Mesenchymal stem cell (in vitro differentiated cells and primary cell): ENCODE measurements at regions not wholly inside any gene's neighbourhood (a gene's known extent, or its start where the extent isn't known, plus 50 kb on each side); places are given as distances from the start of the nearest gene placed in this dataset.

Experiments
- DNase-seq: peaks from one replicate; pipeline ENCODE4 v3.0.0-alpha.2; 2013
- H2AFZ ChIP-seq: one replicate; pipeline ENCODE4 v1.6.1; 2013; ENCODE audit warnings: low read depth, mild to moderate bottlenecking, control low read depth, inconsistent platforms, low read length, moderate library complexity
- H2AK5ac ChIP-seq: 2 replicates; pipeline ENCODE4 v1.6.1; 2013; ENCODE audit warnings: low read length, moderate library complexity, mild to moderate bottlenecking, inconsistent platforms; ENCODE audit not compliant: severe bottlenecking
- H2BK120ac ChIP-seq: one replicate; pipeline ENCODE4 v1.6.1; 2013; ENCODE audit warnings: low read depth, mild to moderate bottlenecking, inconsistent platforms, low read length, moderate library complexity
- H2BK12ac ChIP-seq, 2 experiments: one replicate each; pipeline ENCODE4 v1.6.1; 2013; ENCODE audit warnings: inconsistent platforms in 2 of 2, low read length in 2 of 2, mild to moderate bottlenecking in 2 of 2, moderate library complexity in 2 of 2, control low read depth in 1 of 2
- H2BK15ac ChIP-seq: one replicate; pipeline ENCODE4 v1.6.1; 2013; ENCODE audit warnings: mild to moderate bottlenecking, low read depth, inconsistent platforms; ENCODE audit not compliant: poor library complexity, severe bottlenecking
- H2BK5ac ChIP-seq: 2 replicates; pipeline ENCODE4 v1.6.1; 2013; ENCODE audit warnings: low read depth, mild to moderate bottlenecking, low read length, control low read depth, inconsistent platforms; ENCODE audit not compliant: poor library complexity, severe bottlenecking
- H3K14ac ChIP-seq, 2 experiments: one replicate each; pipeline ENCODE4 v1.6.1; 2013; ENCODE audit warnings: inconsistent platforms in 2 of 2, low read length in 2 of 2, control low read depth in 1 of 2, mild to moderate bottlenecking in 1 of 2, moderate library complexity in 1 of 2
- H3K18ac ChIP-seq, 2 experiments: one replicate each; pipeline ENCODE4 v1.6.1; 2013; ENCODE audit warnings: inconsistent platforms in 2 of 2, low read length in 2 of 2, control low read depth in 1 of 2, low read depth in 1 of 2, mild to moderate bottlenecking in 1 of 2
- H3K23ac ChIP-seq, 2 experiments: one replicate each; pipeline ENCODE4 v1.6.1; 2013; ENCODE audit warnings: inconsistent platforms in 2 of 2, low read length in 2 of 2, mild to moderate bottlenecking in 2 of 2, moderate library complexity in 2 of 2, control low read depth in 1 of 2
- H3K27ac ChIP-seq: 2 replicates; pipeline ENCODE4 v1.5.1; 2013; ENCODE audit warnings: mild to moderate bottlenecking, moderate library complexity, low read length, control low read depth, inconsistent platforms; ENCODE audit not compliant: poor library complexity, severe bottlenecking
- H3K27me3 ChIP-seq, 2 experiments: 2 replicates each; pipeline versions ENCODE4 v1.6.1 to v1.7.0; 2013; ENCODE audit warnings: low read length in 2 of 2, mild to moderate bottlenecking in 2 of 2, moderate library complexity in 2 of 2, control low read depth in 1 of 2, inconsistent platforms in 1 of 2; ENCODE audit not compliant: control insufficient read depth in 1 of 2, insufficient read depth in 1 of 2
- H3K36me3 ChIP-seq, 2 experiments: 2 replicates each; pipeline versions ENCODE4 v1.6.1 to v1.7.0; 2013; ENCODE audit warnings: low read length in 2 of 2, control low read depth in 1 of 2, inconsistent platforms in 1 of 2, low read depth in 1 of 2, mild to moderate bottlenecking in 1 of 2; ENCODE audit not compliant: insufficient read depth in 2 of 2, control insufficient read depth in 1 of 2
- H3K4ac ChIP-seq, 2 experiments: one replicate each; pipeline ENCODE4 v1.6.1; 2013; ENCODE audit warnings: inconsistent platforms in 2 of 2, low read length in 2 of 2, mild to moderate bottlenecking in 2 of 2, moderate library complexity in 2 of 2, control low read depth in 1 of 2, low read depth in 1 of 2
- H3K4me1 ChIP-seq: 2 replicates; pipeline ENCODE4 v1.6.1; 2013; ENCODE audit warnings: low read depth, low read length, control low read depth; ENCODE audit not compliant: control insufficient read depth, insufficient read depth
- H3K4me2 ChIP-seq: 2 replicates; pipeline ENCODE4 v1.6.1; 2013; ENCODE audit warnings: low read length, mild to moderate bottlenecking, inconsistent platforms; ENCODE audit not compliant: poor library complexity, severe bottlenecking
- H3K4me3 ChIP-seq, 2 experiments: 2 replicates each; pipeline versions ENCODE4 v1.5.1 to v1.7.0; 2013; ENCODE audit warnings: low read length in 2 of 2, mild to moderate bottlenecking in 2 of 2, control low read depth in 1 of 2, low read depth in 1 of 2; ENCODE audit not compliant: insufficient read depth in 1 of 2
- H3K79me1 ChIP-seq: replicated peaks from 2 replicates; pipeline ENCODE4 v1.6.1; 2013; ENCODE audit warnings: mild to moderate bottlenecking, control low read depth, low read length, inconsistent platforms; ENCODE audit not compliant: poor library complexity, severe bottlenecking
- H3K9ac ChIP-seq: 2 replicates; pipeline ENCODE4 v1.7.0; 2013; ENCODE audit warnings: mild to moderate bottlenecking, low read length, moderate library complexity
- H3K9me3 ChIP-seq: 2 replicates; pipeline ENCODE4 v1.7.0; 2013; ENCODE audit warnings: mild to moderate bottlenecking, low read length; ENCODE audit not compliant: control insufficient read depth
- H4K8ac ChIP-seq: one replicate; pipeline ENCODE4 v1.6.1; 2013; ENCODE audit warnings: inconsistent platforms, mild to moderate bottlenecking, low read length, moderate library complexity
- H4K91ac ChIP-seq: one replicate; pipeline ENCODE4 v1.6.1; 2013; ENCODE audit warnings: mild to moderate bottlenecking, low read length, inconsistent platforms
- WGBS: methylation state at CpG from one replicate; pipeline ENCODE4 v1.1.7; 2013; ENCODE audit warnings: mixed read lengths; 5-methylcytosine and 5-hydroxymethylcytosine counted together

- DNase-seq, result no peak
- no peak overlapping the region for H3K4me2 ChIP-seq
- H3K14ac ChIP-seq, result peak overlapping the region in 1 of 2 experiments; percentile 73
- H4K8ac ChIP-seq, result peak overlapping the region; percentile 36
- peak overlapping the region; percentile 33 to 60 for H2BK12ac ChIP-seq
- H3K27ac ChIP-seq, result no peak overlapping the region
- H3K23ac ChIP-seq, result no peak overlapping the region
- no peak overlapping the region for H2BK120ac ChIP-seq
- peaks cover 10% of the 10 kb centered on the region for H3K4me1 ChIP-seq
- peak overlapping the region; percentile 18 to 58 for H3K18ac ChIP-seq
- H3K36me3 ChIP-seq, result no peaks in the 10 kb centered on the region
- H3K27me3 ChIP-seq, result no peaks in the 10 kb centered on the region
- no peak overlapping the region for H2AK5ac ChIP-seq
- H3K9me3 ChIP-seq, result no peaks in the 10 kb centered on the region
- no peak overlapping the region for H3K9ac ChIP-seq
- H3K4ac ChIP-seq, result peak overlapping the region in 1 of 2 experiments; percentile 53
- H2BK5ac ChIP-seq, result no peak overlapping the region
- H3K79me1 ChIP-seq, result no peaks in the 10 kb centered on the region
- H2AFZ ChIP-seq, result no peak overlapping the region
- H3K4me3 ChIP-seq, result no peak overlapping the region
- 80% methylated on average over 2 of the region's 2 CpGs for WGBS
- H4K91ac ChIP-seq, result no peak overlapping the region
- H2BK15ac ChIP-seq, result no peak overlapping the region
Measured at GRCh38 chr9:88810826-88811225, 180.4 kb upstream of the S1PR3 start.

GRCh38 chr9:88811511-88811910 is 179.8 kb upstream of the S1PR3 start:
- WGBS, result 98% methylated on average over 6 of the region's 7 CpGs
- no peaks in the 10 kb centered on the region for H3K36me3 ChIP-seq
- H2AFZ ChIP-seq, result no peak overlapping the region
- H3K18ac ChIP-seq, result peak overlapping the region in 1 of 2 experiments; percentile 35
- H3K4me1 ChIP-seq, result peaks cover 17% of the 10 kb centered on the region
- H3K9ac ChIP-seq, result no peak overlapping the region
- H4K91ac ChIP-seq, result no peak overlapping the region
- no peak overlapping the region for H4K8ac ChIP-seq
- H2BK120ac ChIP-seq, result no peak overlapping the region
- no peaks in the 10 kb centered on the region for H3K79me1 ChIP-seq
- no peaks in the 10 kb centered on the region for H3K27me3 ChIP-seq
- no peaks in the 10 kb centered on the region for H3K9me3 ChIP-seq
- no peak overlapping the region for H3K23ac ChIP-seq
- H3K14ac ChIP-seq, result no peak overlapping the region
- no peak overlapping the region for H3K4me2 ChIP-seq
- no peak overlapping the region for H3K4me3 ChIP-seq
- no peak overlapping the region for H3K4ac ChIP-seq
- no peak overlapping the region for H2AK5ac ChIP-seq
- H3K27ac ChIP-seq, result no peak overlapping the region
- no peak overlapping the region for H2BK5ac ChIP-seq
- H2BK15ac ChIP-seq, result no peak overlapping the region
- no peak for DNase-seq
- H2BK12ac ChIP-seq, result peak overlapping the region; percentile 49 to 60

- H2AFZ ChIP-seq, result no peak overlapping the region
- 93% methylated on average over 10 of the region's 10 CpGs for WGBS
Measured at GRCh38 chr9:88812938-88813637, 178.2 kb upstream of the S1PR3 start.

GRCh38 chr9:88813638-88814209 is 177.5 kb upstream of the S1PR3 start:
- H2BK12ac ChIP-seq, result peak overlapping the region in 1 of 2 experiments; percentile 41
- H4K91ac ChIP-seq, result peak overlapping the region; percentile 55
- no peaks in the 10 kb centered on the region for H3K36me3 ChIP-seq
- peak; percentile 48 for DNase-seq
- H2BK15ac ChIP-seq, result peak overlapping the region; percentile 66
- H3K27ac ChIP-seq, result no peak overlapping the region
- no peaks in the 10 kb centered on the region for H3K79me1 ChIP-seq
- no peak overlapping the region for H2AFZ ChIP-seq
- 74% methylated on average over 8 of the region's 8 CpGs for WGBS
- H3K23ac ChIP-seq, result no peak overlapping the region
- H3K4ac ChIP-seq, result peak overlapping the region in 1 of 2 experiments; percentile 5
- no peaks in the 10 kb centered on the region for H3K27me3 ChIP-seq
- H3K4me2 ChIP-seq, result no peak overlapping the region
- H3K4me3 ChIP-seq, result no peak overlapping the region
- H2AK5ac ChIP-seq, result no peak overlapping the region
- H3K9me3 ChIP-seq, result no peaks in the 10 kb centered on the region
- peaks cover 21% of the 10 kb centered on the region for H3K4me1 ChIP-seq
- H3K18ac ChIP-seq, result peak overlapping the region; percentile 58 to 68
- no peak overlapping the region for H3K9ac ChIP-seq
- H4K8ac ChIP-seq, result no peak overlapping the region
- no peak overlapping the region for H2BK5ac ChIP-seq
- H2BK120ac ChIP-seq, result peak overlapping the region; percentile 44
- H3K14ac ChIP-seq, result no peak overlapping the region

More at GRCh38 chr9:88812938-88813637, 178.2 kb upstream of the S1PR3 start:
- Histone ChIP-seq H3K9me3 (no peaks in the 10 kb centered on the region), H3K4me1 (peaks cover 17% of the 10 kb centered on the region), H3K4me2 (no peak overlapping the region), H3K36me3 (no peaks in the 10 kb centered on the region), H3K79me1 (no peaks in the 10 kb centered on the region), H3K23ac (no peak overlapping the region), H4K8ac (peak overlapping the region; percentile 3), H2BK120ac (peak overlapping the region; percentile 44), H3K18ac (peak overlapping the region; percentile 58 to 68), H4K91ac (peak overlapping the region; percentile 55), H2AK5ac (no peak overlapping the region), H3K27me3 (no peaks in the 10 kb centered on the region), H2BK15ac (peak overlapping the region; percentile 66), H2BK12ac (peak overlapping the region; percentile 41 to 89), H3K4ac (peak overlapping the region; percentile 5 to 26), H3K9ac (no peak overlapping the region), H3K27ac (no peak overlapping the region), H2BK5ac (no peak overlapping the region), H3K14ac (peak overlapping the region in 1 of 2 experiments; percentile 35), H3K4me3 (no peak overlapping the region)
- DNase-seq, result no peak
